22Rv1 (cell line): ENCODE measurements at regions not wholly inside any gene's neighbourhood (a gene's known extent, or its start where the extent isn't known, plus 50 kb on each side); places are given as distances from the start of the nearest gene placed in this dataset.

Experiments
- ZFX ChIP-seq: fragments of 450-650 bp; IDR thresholded peaks from 2 replicates; pipeline ENCODE4 v1.6.1; 2017; ENCODE audit warnings: antibody characterized with exemption, borderline replicate concordance
- TF ChIP-seq, protein P1 (sequence below): fragments of 450-650 bp; IDR thresholded peaks from 2 replicates; pipeline ENCODE4 v1.5.1; 2017; ENCODE audit warnings: mild to moderate bottlenecking

DNA sequence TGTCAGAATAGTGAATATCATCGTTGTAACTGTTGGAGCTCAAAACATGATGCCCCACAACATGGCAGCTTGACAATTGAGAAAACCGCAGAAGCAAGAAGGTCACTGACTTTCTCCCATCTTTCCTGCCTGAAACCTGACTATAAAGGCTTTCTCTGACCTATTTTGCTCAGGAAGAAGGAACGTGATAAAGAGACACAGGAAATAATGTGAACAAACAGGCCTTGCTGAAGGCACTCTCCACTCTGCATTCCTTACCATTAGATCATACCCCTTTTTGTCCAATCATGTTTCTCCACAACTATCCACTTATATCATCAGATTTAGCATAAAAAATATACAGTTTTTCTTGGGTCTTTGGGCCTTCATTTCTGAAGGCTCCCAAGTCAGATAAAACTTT is 916.8 kb downstream of the METTL15 start:
- TF ChIP-seq, protein P1, sequence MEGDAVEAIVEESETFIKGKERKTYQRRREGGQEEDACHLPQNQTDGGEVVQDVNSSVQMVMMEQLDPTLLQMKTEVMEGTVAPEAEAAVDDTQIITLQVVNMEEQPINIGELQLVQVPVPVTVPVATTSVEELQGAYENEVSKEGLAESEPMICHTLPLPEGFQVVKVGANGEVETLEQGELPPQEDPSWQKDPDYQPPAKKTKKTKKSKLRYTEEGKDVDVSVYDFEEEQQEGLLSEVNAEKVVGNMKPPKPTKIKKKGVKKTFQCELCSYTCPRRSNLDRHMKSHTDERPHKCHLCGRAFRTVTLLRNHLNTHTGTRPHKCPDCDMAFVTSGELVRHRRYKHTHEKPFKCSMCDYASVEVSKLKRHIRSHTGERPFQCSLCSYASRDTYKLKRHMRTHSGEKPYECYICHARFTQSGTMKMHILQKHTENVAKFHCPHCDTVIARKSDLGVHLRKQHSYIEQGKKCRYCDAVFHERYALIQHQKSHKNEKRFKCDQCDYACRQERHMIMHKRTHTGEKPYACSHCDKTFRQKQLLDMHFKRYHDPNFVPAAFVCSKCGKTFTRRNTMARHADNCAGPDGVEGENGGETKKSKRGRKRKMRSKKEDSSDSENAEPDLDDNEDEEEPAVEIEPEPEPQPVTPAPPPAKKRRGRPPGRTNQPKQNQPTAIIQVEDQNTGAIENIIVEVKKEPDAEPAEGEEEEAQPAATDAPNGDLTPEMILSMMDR = no peak
- no peak for TF ChIP-seq ZFX
